Mammary epithelial cell (primary cell): ENCODE measurements at regions not wholly inside any gene's neighbourhood (a gene's known extent, or its start where the extent isn't known, plus 50 kb on each side); places are given as distances from the start of the nearest gene placed in this dataset.

Experiments used
- CTCF ChIP-seq, 2 donors: IDR thresholded peaks in 1 of 2; conservative IDR thresholded peaks in 1 of 2; 2 replicates each; pipeline ENCODE4 v1.5.1; 2011 to 2012; ENCODE audit warnings: inconsistent platforms in 2 of 2, low read length in 2 of 2, mild to moderate bottlenecking in 2 of 2, control low read depth in 1 of 2, low read depth in 1 of 2; ENCODE audit not compliant: insufficient read depth in 1 of 2; ENCODE audit errors: extremely low read depth in 1 of 2
- EZH2 ChIP-seq: IDR thresholded peaks from 2 replicates; pipeline ENCODE4 v1.6.1; 2012; ENCODE audit warnings: low read length, inconsistent platforms, borderline replicate concordance

- TF ChIP-seq CTCF (conservative IDR thresholded peaks at IDR 0.05 in 1 of 2, IDR thresholded peaks at IDR 0.05 in 1 of 2; ENCODE audit: extremely low read depth in 1 of 2, insufficient read depth in 1 of 2, low read depth in 1 of 2, low read length in 2 of 2): no peak
- TF ChIP-seq EZH2: no peak
Observed at GRCh38 chr12:65672441-65672840, 151.8 kb upstream of the HMGA2 start.
